C4-2B (cell line): ENCODE measurements at regions not wholly inside any gene's neighbourhood (a gene's known extent, or its start where the extent isn't known, plus 50 kb on each side); places are given as distances from the start of the nearest gene placed in this dataset.

ENCODE experiments used
- ZFX ChIP-seq: fragments of 450-650 bp; IDR thresholded peaks from 2 replicates; pipeline ENCODE4 v1.6.1; 2017
- TF ChIP-seq, protein P1 (sequence below): fragments of 450-650 bp; conservative IDR thresholded peaks from 2 replicates; pipeline ENCODE4 v1.5.1; 2017; ENCODE audit warnings: mild to moderate bottlenecking

DNA sequence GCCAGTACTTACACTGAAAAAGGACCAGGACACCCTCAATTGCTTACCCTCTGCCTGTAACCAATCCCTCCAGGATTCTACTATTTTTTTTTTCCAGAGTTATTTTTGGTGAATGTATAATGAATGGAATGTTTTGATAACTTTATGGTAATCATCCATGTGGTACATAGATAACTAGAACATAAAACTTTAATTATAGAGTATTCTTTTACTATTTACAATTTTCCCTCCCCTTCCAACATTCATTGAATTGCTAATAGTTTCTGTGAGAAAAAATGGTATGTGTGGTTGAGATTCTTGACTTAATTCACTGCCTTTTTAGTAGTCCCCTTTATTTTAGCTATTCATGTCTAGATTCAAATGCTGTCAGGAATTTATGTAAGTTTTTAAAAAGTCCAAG lies 164.6 kb downstream of the CYYR1 start:
- TF ChIP-seq, protein P1, sequence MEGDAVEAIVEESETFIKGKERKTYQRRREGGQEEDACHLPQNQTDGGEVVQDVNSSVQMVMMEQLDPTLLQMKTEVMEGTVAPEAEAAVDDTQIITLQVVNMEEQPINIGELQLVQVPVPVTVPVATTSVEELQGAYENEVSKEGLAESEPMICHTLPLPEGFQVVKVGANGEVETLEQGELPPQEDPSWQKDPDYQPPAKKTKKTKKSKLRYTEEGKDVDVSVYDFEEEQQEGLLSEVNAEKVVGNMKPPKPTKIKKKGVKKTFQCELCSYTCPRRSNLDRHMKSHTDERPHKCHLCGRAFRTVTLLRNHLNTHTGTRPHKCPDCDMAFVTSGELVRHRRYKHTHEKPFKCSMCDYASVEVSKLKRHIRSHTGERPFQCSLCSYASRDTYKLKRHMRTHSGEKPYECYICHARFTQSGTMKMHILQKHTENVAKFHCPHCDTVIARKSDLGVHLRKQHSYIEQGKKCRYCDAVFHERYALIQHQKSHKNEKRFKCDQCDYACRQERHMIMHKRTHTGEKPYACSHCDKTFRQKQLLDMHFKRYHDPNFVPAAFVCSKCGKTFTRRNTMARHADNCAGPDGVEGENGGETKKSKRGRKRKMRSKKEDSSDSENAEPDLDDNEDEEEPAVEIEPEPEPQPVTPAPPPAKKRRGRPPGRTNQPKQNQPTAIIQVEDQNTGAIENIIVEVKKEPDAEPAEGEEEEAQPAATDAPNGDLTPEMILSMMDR, result no peak
- no peak for TF ChIP-seq ZFX
